ENCODE measurements at regions not wholly inside any gene's neighbourhood (a gene's known extent, or its start where the extent isn't known, plus 50 kb on each side); places are given as distances from the start of the nearest gene placed in this dataset.

DNA sequence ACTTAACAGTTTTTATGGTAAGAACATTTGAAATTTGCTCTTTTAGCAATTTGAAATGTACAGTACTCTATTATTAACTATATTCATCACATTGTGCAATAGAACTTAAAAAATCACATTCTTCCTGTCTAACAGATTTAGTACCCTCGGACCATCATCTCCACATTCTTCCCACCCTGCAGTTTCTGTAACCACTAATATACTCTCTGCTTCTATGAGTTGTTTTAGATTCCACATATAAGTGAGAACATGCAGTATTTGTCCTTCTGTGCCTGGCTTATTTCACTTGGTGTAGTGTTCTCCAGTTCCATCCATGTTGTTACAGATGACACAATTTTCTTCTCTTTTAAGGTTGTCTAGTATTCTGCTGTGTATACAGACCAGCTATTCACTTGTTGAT is 88.9 kb upstream of the SEC61G start:
- TF ChIP-seq, protein P1, sequence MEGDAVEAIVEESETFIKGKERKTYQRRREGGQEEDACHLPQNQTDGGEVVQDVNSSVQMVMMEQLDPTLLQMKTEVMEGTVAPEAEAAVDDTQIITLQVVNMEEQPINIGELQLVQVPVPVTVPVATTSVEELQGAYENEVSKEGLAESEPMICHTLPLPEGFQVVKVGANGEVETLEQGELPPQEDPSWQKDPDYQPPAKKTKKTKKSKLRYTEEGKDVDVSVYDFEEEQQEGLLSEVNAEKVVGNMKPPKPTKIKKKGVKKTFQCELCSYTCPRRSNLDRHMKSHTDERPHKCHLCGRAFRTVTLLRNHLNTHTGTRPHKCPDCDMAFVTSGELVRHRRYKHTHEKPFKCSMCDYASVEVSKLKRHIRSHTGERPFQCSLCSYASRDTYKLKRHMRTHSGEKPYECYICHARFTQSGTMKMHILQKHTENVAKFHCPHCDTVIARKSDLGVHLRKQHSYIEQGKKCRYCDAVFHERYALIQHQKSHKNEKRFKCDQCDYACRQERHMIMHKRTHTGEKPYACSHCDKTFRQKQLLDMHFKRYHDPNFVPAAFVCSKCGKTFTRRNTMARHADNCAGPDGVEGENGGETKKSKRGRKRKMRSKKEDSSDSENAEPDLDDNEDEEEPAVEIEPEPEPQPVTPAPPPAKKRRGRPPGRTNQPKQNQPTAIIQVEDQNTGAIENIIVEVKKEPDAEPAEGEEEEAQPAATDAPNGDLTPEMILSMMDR (IDR thresholded peaks at IDR 0.05), result no peak
- no peak for TF ChIP-seq SIN3A (IDR thresholded peaks at IDR 0.05; ENCODE audit: borderline replicate concordance, insufficient read depth, low read depth, low read length)

Data from Panc1 (cell line).